Uterus (tissue), 3 donors: ENCODE measurements at regions not wholly inside any gene's neighbourhood (a gene's known extent, or its start where the extent isn't known, plus 50 kb on each side); places are given as distances from the start of the nearest gene placed in this dataset.

Experiments used
- DNase-seq, 2 donors: peaks; one replicate each; pipeline ENCODE4 v3.0.0-alpha.2; 2019 to 2020
- H3K27ac ChIP-seq, 2 donors: fragments of 200-600 bp; sonication (generic); 1 replicate in 1 of 2; 2 replicates in 1 of 2; pipeline ENCODE4 v1.5.1; 2016 to 2018
- H3K27me3 ChIP-seq, 2 donors: fragments of 200-600 bp; sonication (generic); one replicate each; pipeline ENCODE4 v1.5.1; 2018 to 2019; ENCODE audit warnings: control low read depth in 1 of 2
- H3K36me3 ChIP-seq, 2 donors: fragments of 200-600 bp; sonication (generic); one replicate each; pipeline ENCODE4 v1.5.1; 2019; ENCODE audit warnings: control low read depth in 1 of 2
- H3K4me1 ChIP-seq, 2 donors: fragments of 200-600 bp; sonication (generic); one replicate each; pipeline ENCODE4 v1.5.1; 2018 to 2019; ENCODE audit warnings: control low read depth in 1 of 2
- H3K4me3 ChIP-seq, 2 donors: fragments of 200-600 bp; sonication (generic); 1 replicate in 1 of 2; 2 replicates in 1 of 2; pipeline ENCODE4 v1.5.1; 2018 to 2019; ENCODE audit warnings: mild to moderate bottlenecking in 1 of 2
- H3K9me3 ChIP-seq, 2 donors: fragments of 200-600 bp; sonication (generic); one replicate each; pipeline ENCODE4 v1.5.1; 2019; ENCODE audit warnings: control low read depth in 1 of 2
- POLR2A ChIP-seq, 2 donors: fragments of 450-650 bp; IDR thresholded peaks; one replicate each; pipeline ENCODE4 v1.6.1; 2016; ENCODE audit warnings: antibody characterized with exemption in 2 of 2, mild to moderate bottlenecking in 1 of 2, moderate library complexity in 1 of 2
- intact Hi-C: fragments of 100-400 bp; cut with DNase I; formaldehyde crosslinking; loops from one replicate; pipeline ENCODE4 v1.15.1; 2023; ENCODE audit warnings: low total_unique reads
- TF ChIP-seq, protein P1 (sequence below), 4 experiments: fragments of 200-600 bp in 2 of 4; fragments of 450-650 bp in 2 of 4; sonication (generic) in 2 of 4; IDR thresholded peaks; one replicate each; pipeline ENCODE4 v1.5.1; 2016 to 2019; ENCODE audit warnings: antibody characterized with exemption in 4 of 4, mild to moderate bottlenecking in 2 of 4, moderate library complexity in 1 of 4
- donor health status: DM: yes; HTN: yes; CAD: no.

DNA sequence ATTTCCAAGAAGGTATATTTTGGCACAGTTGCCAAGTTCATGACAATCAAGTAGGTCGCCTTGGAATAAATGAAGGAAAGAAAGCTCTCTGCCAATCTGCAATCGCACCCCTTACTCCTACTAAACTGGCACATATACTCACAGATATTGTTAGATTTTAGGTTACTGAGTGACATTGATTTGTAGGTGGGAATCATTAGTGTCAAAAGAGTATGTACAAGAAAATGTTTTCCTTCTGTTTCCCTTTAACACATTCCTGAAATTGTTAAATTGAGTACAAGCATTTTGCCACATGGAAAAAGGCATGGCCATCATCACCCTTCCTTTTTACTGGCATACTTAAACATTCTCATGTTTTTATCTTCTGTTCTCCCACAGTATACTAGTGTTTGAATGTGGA lies 2868.3 kb upstream of the PCDH20 start:
- H3K4me1 ChIP-seq: no peaks in the 10 kb centered on the region
- no peak overlapping the region for H3K27ac ChIP-seq
- no peak overlapping the region for H3K4me3 ChIP-seq
- intact Hi-C loops: no loop called here
- no peaks in the 10 kb centered on the region for H3K9me3 ChIP-seq
- no peaks in the 10 kb centered on the region for H3K27me3 ChIP-seq
- no peak for DNase-seq
- TF ChIP-seq, protein P1, sequence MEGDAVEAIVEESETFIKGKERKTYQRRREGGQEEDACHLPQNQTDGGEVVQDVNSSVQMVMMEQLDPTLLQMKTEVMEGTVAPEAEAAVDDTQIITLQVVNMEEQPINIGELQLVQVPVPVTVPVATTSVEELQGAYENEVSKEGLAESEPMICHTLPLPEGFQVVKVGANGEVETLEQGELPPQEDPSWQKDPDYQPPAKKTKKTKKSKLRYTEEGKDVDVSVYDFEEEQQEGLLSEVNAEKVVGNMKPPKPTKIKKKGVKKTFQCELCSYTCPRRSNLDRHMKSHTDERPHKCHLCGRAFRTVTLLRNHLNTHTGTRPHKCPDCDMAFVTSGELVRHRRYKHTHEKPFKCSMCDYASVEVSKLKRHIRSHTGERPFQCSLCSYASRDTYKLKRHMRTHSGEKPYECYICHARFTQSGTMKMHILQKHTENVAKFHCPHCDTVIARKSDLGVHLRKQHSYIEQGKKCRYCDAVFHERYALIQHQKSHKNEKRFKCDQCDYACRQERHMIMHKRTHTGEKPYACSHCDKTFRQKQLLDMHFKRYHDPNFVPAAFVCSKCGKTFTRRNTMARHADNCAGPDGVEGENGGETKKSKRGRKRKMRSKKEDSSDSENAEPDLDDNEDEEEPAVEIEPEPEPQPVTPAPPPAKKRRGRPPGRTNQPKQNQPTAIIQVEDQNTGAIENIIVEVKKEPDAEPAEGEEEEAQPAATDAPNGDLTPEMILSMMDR (IDR thresholded peaks at IDR 0.05): no peak
- no peak for TF ChIP-seq POLR2A (IDR thresholded peaks at IDR 0.05)
- H3K36me3 ChIP-seq: no peaks in the 10 kb centered on the region

DNA sequence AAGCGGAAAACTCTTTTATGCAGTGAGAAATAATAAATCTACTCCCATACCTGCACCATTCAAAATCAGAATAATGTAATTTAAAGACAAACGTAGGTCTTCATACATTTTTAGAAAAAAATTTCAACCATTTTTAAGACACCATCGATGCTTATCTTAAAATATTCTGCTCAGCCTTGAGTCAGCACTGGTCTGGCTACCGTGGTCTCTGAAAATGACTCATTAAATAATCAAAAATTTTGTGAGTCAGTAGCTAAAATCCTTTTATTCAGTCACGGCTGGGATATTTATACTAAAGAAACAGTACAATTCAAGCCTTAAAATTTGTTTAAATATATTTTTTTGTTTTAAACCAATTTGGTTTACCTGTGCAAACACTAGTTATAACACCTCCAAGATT lies 2862.8 kb upstream of the PCDH20 start:
- intact Hi-C loops: no loop called here
- no peak overlapping the region for H3K27ac ChIP-seq

DNA sequence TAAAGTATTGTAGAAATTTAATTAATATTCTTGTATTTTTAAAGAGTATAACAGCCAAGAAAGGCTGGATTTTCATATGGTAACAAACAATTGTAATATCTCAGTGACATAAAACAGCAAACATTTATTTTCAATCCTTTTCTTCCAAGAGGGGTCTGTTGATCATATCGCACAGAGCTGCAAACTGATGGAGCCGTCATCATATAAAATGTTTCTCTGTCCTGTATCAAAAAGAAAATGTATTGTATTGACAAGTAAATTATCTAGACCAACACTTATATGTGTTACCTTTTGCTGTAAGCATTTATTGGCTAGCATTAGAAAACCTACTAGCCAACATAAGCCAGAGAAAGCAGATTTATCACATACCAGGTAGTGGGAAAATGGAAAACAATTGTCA lies 2861.4 kb upstream of the PCDH20 start:
- Histone ChIP-seq H3K27ac (no peak overlapping the region), H3K36me3 (peaks cover 0 to 4% of the 10 kb centered on the region in 2 donors), H3K9me3 (no peaks in the 10 kb centered on the region), H3K27me3 (no peaks in the 10 kb centered on the region), H3K4me3 (no peak overlapping the region), H3K4me1 (no peaks in the 10 kb centered on the region)
- DNase-seq: no peak
- intact Hi-C loops: no loop called here
- no peak for TF ChIP-seq POLR2A (IDR thresholded peaks at IDR 0.05)
- TF ChIP-seq, protein P1 (IDR thresholded peaks at IDR 0.05): no peak

More for the DNA sequence above, 2862.8 kb upstream of the PCDH20 start:
- DNase-seq: no peak
- Histone ChIP-seq H3K27me3 (no peaks in the 10 kb centered on the region), H3K36me3 (peaks cover 0 to 4% of the 10 kb centered on the region in 2 donors), H3K4me3 (no peak overlapping the region), H3K4me1 (no peaks in the 10 kb centered on the region), H3K9me3 (no peaks in the 10 kb centered on the region)
- no peak for TF ChIP-seq POLR2A (IDR thresholded peaks at IDR 0.05)
- TF ChIP-seq, protein P1 (IDR thresholded peaks at IDR 0.05): no peak

DNA sequence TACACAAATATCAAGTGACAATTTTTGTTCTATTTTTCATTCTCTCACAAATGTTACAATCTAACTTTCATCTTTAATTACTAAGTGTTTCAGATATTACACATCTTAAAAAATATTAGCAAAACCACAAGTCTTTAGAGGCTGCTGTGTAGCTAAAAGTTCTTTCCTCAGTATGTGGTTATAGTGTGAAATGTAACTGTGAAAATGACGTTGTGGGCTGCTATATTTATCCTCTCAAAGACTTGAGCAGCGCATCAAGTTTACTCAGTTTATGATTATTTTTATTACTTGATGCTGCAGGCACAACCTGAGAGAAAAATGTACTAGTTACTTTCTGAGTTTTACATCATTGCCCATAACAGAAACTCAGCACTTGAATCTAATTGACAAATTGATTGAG lies 2860.6 kb upstream of the PCDH20 start:
- H3K4me1 ChIP-seq: no peaks in the 10 kb centered on the region
- intact Hi-C loops: no loop called here
- H3K9me3 ChIP-seq: no peaks in the 10 kb centered on the region
- H3K27me3 ChIP-seq: no peaks in the 10 kb centered on the region
- H3K36me3 ChIP-seq: peaks cover 0 to 4% of the 10 kb centered on the region in 2 donors
- no peak for DNase-seq
- no peak overlapping the region for H3K27ac ChIP-seq
- no peak overlapping the region for H3K4me3 ChIP-seq
- TF ChIP-seq, protein P1 (IDR thresholded peaks at IDR 0.05): no peak
- TF ChIP-seq POLR2A (IDR thresholded peaks at IDR 0.05): no peak

DNA sequence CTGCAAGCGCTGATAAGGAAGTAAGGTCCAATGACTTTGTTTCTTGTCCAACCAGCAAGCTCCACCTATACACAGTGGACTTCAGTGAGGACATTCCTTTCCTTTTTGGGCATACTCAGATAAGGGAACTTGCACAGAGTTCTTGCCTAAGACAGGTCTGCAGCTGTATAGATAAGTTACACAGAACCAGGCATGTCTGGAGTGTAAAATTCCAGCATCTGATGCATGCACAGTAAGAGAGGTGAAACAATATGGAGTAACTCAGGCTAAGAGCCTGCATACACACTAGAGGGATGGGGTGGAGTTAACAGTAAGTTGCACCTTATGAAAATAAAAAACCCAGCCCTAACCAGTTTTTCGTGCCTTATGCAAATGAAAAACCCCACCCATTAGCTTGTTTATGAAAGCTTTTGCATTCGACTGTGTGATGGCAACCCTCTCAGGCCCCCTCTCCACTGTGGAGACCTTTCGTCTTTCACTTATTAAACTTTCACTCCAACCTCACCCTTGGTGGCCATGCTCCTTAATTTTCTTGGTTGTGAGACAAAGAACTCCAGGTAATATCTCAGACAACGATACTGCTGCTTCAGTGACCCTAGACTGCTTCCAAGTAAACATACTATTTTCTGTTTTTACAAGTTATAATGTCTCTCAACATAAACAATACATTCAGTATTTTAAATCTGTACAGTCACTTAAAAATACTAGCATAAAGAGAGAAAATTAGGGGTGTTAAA lies 2859.0 kb upstream of the PCDH20 start:
- intact Hi-C loops: no loop called here
- H3K4me3 ChIP-seq: no peak overlapping the region
- H3K9me3 ChIP-seq: no peaks in the 10 kb centered on the region
- no peak for DNase-seq
- H3K27me3 ChIP-seq: no peaks in the 10 kb centered on the region
- TF ChIP-seq POLR2A (IDR thresholded peaks at IDR 0.05): no peak
- TF ChIP-seq, protein P1 (IDR thresholded peaks at IDR 0.05): no peak
- peaks cover 0 to 4% of the 10 kb centered on the region in 2 donors for H3K36me3 ChIP-seq
- H3K27ac ChIP-seq: no peak overlapping the region
- no peaks in the 10 kb centered on the region for H3K4me1 ChIP-seq
